HG03039 (cell line): ENCODE measurements at regions not wholly inside any gene's neighbourhood (a gene's known extent, or its start where the extent isn't known, plus 50 kb on each side); places are given as distances from the start of the nearest gene placed in this dataset.
"Not testable (repeated sequence)": the region's sequence is repeated elsewhere in the genome, so short reads cannot be mapped to it uniquely, and the experiment has no call there.

Source experiments
- ATAC-seq: cut with Tn5 transposase; IDR thresholded peaks from one replicate; pipeline ENCODE4 v1.9.1; 2021; ENCODE audit warnings: mild to moderate bottlenecking, moderate library complexity; ENCODE audit not compliant: unreplicated experiment

GRCh38 chr10:42193588-42193987 lies 444.8 kb downstream of the ZNF33B start:
- ATAC-seq, result not testable (repeated sequence)

- ATAC-seq, result not testable (repeated sequence)
Measured at GRCh38 chr10:42192450-42192849, 445.9 kb downstream of the ZNF33B start.

- ATAC-seq, result not testable (repeated sequence)
Measured at GRCh38 chr10:42187501-42188195, 450.7 kb downstream of the ZNF33B start.

- ATAC-seq, result not testable (repeated sequence)
Measured at GRCh38 chr10:42177793-42178689, 460.3 kb downstream of the ZNF33B start.

- no peak for ATAC-seq
Measured at GRCh38 chr10:42177077-42177792, 461.1 kb downstream of the ZNF33B start.

GRCh38 chr10:42150428-42151061 lies 487.8 kb downstream of the ZNF33B start:
- no peak for ATAC-seq

GRCh38 chr10:42149722-42150427 lies 488.5 kb downstream of the ZNF33B start:
- ATAC-seq, result no peak

- ATAC-seq, result no peak
Measured at GRCh38 chr10:42149027-42149700, 489.2 kb downstream of the ZNF33B start.

- not testable (repeated sequence) for ATAC-seq
Measured at GRCh38 chr10:42146165-42146564, 492.2 kb downstream of the ZNF33B start.

- ATAC-seq, result not testable (repeated sequence)
Measured at GRCh38 chr10:42138023-42138422, 500.3 kb downstream of the ZNF33B start.

- no peak for ATAC-seq
Measured at GRCh38 chr10:42113158-42113450, 525.3 kb downstream of the ZNF33B start.

GRCh38 chr10:42112331-42113157 lies 525.8 kb downstream of the ZNF33B start:
- ATAC-seq, result no peak

- no peak for ATAC-seq
Measured at GRCh38 chr10:42111661-42112330, 526.6 kb downstream of the ZNF33B start.

GRCh38 chr10:42111076-42111475 lies 527.3 kb downstream of the ZNF33B start:
- ATAC-seq, result no peak
